Prostate gland (tissue), 2 donors: ENCODE measurements at regions not wholly inside any gene's neighbourhood (a gene's known extent, or its start where the extent isn't known, plus 50 kb on each side); places are given as distances from the start of the nearest gene placed in this dataset.

ENCODE experiments used
- POLR2A ChIP-seq: fragments of 450-650 bp; IDR thresholded peaks from one replicate; pipeline ENCODE4 v1.6.1; 2016; ENCODE audit warnings: antibody characterized with exemption, mild to moderate bottlenecking
- POLR2AphosphoS5 ChIP-seq: sonication (generic); formaldehyde crosslinking; IDR thresholded peaks from one replicate; pipeline ENCODE4 v1.6.1; 2017; ENCODE audit warnings: antibody characterized with exemption
- TF ChIP-seq, protein P1 (sequence below), 4 experiments: fragments of 200-600 bp in 2 of 4; fragments of 450-650 bp in 2 of 4; sonication (generic) in 2 of 4; IDR thresholded peaks; 1 replicate in 3 of 4; 2 replicates in 1 of 4; pipeline ENCODE4 v1.5.1; 2016 to 2019; ENCODE audit warnings: antibody characterized with exemption in 4 of 4, mild to moderate bottlenecking in 2 of 4, moderate library complexity in 2 of 4

DNA sequence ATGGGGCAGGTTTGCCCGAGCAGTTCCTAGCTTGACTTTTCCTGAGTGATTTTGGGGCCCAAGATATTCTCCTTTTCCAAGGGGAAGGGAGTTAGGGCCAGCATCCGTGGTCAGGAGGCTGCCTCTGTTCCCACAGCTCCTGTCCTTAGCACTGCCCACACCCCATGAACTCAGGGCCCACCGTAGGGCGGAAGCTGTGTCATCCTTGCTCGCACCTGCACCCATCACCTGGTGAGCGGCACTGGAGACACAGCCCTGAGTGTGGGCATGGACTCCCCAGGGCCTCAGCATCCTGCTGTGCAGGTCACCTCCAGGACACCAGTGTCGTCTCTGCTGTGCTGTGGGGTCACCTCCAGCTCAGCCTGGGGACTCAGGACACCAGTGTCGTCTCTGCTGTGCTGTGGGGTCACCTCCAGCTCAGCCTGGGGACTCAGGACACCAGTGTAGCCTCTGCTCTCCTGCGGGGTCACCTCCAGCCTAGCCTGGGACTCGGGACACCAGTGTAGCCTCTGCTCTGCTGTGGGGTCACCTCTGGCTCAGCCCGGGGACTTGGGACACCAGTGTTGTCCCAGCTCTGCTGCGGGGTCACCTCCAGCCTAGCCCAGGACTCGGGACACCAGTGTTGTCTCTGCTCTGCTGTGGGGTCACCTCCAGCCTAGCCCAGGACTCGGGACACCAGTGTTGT, 322.9 kb downstream of the ADGRD1 start:
- TF ChIP-seq, protein P1, sequence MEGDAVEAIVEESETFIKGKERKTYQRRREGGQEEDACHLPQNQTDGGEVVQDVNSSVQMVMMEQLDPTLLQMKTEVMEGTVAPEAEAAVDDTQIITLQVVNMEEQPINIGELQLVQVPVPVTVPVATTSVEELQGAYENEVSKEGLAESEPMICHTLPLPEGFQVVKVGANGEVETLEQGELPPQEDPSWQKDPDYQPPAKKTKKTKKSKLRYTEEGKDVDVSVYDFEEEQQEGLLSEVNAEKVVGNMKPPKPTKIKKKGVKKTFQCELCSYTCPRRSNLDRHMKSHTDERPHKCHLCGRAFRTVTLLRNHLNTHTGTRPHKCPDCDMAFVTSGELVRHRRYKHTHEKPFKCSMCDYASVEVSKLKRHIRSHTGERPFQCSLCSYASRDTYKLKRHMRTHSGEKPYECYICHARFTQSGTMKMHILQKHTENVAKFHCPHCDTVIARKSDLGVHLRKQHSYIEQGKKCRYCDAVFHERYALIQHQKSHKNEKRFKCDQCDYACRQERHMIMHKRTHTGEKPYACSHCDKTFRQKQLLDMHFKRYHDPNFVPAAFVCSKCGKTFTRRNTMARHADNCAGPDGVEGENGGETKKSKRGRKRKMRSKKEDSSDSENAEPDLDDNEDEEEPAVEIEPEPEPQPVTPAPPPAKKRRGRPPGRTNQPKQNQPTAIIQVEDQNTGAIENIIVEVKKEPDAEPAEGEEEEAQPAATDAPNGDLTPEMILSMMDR (IDR thresholded peaks at IDR 0.05) = no peak
- TF ChIP-seq POLR2AphosphoS5 = no peak
- no peak for TF ChIP-seq POLR2A
